ENCODE measurements at regions not wholly inside any gene's neighbourhood (a gene's known extent, or its start where the extent isn't known, plus 50 kb on each side); places are given as distances from the start of the nearest gene placed in this dataset.

DNA sequence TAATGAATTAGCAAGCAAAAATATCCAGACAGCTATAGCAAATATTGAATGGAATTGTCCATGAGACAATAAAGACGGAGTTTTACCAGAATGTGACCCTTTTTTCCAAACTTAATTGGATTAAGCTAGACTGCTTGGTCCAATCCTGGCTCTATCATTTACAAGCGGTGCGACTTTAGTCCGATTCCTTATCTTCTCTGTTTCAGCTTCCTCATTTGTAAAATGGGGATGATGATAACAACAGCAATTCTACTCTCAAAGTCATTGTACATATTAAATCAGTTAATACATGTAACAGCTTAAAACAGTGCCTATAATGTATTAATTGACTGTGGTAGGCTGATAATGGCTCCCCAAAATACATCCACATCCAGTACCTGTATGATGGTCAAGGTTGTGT is 62.1 kb upstream of the CRBN start:
- 81% methylated on average over 4 of the region's 4 CpGs for WGBS
- Histone ChIP-seq H3K4me3 (no peak overlapping the region), H3K27me3 (no peaks in the 10 kb centered on the region), H3K9me3 (no peaks in the 10 kb centered on the region), H3K27ac (replicated peaks in 1 of 4) (no peak overlapping the region), H3K36me3 (no peaks in the 10 kb centered on the region), H3K4me1 (no peaks in the 10 kb centered on the region)
- no peak for DNase-seq (ENCODE audit: extremely low spot score)
- no peak for TF ChIP-seq EP300 (IDR thresholded peaks at IDR 0.05)
- TF ChIP-seq, protein P1, sequence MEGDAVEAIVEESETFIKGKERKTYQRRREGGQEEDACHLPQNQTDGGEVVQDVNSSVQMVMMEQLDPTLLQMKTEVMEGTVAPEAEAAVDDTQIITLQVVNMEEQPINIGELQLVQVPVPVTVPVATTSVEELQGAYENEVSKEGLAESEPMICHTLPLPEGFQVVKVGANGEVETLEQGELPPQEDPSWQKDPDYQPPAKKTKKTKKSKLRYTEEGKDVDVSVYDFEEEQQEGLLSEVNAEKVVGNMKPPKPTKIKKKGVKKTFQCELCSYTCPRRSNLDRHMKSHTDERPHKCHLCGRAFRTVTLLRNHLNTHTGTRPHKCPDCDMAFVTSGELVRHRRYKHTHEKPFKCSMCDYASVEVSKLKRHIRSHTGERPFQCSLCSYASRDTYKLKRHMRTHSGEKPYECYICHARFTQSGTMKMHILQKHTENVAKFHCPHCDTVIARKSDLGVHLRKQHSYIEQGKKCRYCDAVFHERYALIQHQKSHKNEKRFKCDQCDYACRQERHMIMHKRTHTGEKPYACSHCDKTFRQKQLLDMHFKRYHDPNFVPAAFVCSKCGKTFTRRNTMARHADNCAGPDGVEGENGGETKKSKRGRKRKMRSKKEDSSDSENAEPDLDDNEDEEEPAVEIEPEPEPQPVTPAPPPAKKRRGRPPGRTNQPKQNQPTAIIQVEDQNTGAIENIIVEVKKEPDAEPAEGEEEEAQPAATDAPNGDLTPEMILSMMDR (IDR thresholded peaks at IDR 0.05), result no peak
- no peak for TF ChIP-seq POLR2AphosphoS5 (IDR thresholded peaks at IDR 0.05)
- TF ChIP-seq POLR2A (IDR thresholded peaks at IDR 0.05; ENCODE audit: low read depth), result no peak
- intact Hi-C loops (cut with DNase I), result no loop called here

DNA sequence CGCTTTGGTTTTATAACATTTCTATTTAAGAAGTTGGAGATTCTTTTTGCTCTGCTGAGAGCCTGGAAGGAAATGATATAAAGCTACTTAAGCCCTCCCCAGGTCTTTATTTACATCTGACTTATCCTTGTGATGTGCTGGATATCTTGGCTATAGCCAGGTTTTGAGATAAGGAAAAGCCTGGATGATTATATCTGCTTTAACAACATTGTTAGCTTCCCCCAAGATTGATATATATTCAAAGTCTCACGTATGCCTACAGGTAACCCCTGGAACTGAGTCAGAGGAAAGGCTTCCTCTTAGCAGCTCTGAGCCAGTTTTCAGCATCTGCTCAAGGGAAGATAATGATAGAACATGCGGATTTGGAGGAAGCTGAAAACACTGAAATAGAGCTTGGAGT is 61.5 kb upstream of the CRBN start:
- no peaks in the 10 kb centered on the region for H3K27me3 ChIP-seq
- 33% methylated on average over 3 of the region's 3 CpGs for WGBS
- no peak for TF ChIP-seq POLR2AphosphoS5 (IDR thresholded peaks at IDR 0.05)
- H3K4me1 ChIP-seq, result no peaks in the 10 kb centered on the region
- no peak overlapping the region for H3K4me3 ChIP-seq
- no peaks in the 10 kb centered on the region for H3K36me3 ChIP-seq
- no peak for DNase-seq (ENCODE audit: extremely low spot score)
- H3K27ac ChIP-seq (replicated peaks in 1 of 4), result no peak overlapping the region
- H3K9me3 ChIP-seq, result no peaks in the 10 kb centered on the region
- intact Hi-C loops (cut with DNase I), result no loop called here

DNA sequence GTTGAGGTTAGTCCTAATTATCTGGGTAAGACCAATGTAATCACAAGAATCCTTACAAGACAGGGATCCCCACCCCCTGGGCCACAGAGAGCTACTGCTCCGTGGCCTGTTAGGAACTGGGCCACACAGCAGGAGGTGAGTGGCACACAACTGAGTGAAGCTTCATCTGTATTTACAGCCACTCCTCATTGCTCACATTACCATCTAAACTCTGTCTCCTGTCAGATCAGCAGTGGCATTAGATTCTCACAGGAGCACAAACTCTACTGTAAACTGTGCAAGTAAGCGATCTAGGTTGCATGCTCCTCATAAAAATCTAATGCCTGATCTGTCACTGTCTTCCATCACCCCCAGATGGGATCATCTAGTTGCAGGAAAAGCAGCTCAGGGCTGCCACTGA is 58.5 kb upstream of the CRBN start:
- no peak for DNase-seq (ENCODE audit: extremely low spot score)
- Histone ChIP-seq H3K4me1 (no peaks in the 10 kb centered on the region), H3K27ac (replicated peaks in 1 of 4) (no peak overlapping the region), H3K9me3 (no peaks in the 10 kb centered on the region), H3K27me3 (no peaks in the 10 kb centered on the region), H3K36me3 (no peaks in the 10 kb centered on the region), H3K4me3 (no peak overlapping the region)
- no peak for TF ChIP-seq POLR2A (IDR thresholded peaks at IDR 0.05; ENCODE audit: low read depth)
- WGBS, result 75% methylated on average over 2 of the region's 2 CpGs
- intact Hi-C loops (cut with DNase I), result no loop called here

DNA sequence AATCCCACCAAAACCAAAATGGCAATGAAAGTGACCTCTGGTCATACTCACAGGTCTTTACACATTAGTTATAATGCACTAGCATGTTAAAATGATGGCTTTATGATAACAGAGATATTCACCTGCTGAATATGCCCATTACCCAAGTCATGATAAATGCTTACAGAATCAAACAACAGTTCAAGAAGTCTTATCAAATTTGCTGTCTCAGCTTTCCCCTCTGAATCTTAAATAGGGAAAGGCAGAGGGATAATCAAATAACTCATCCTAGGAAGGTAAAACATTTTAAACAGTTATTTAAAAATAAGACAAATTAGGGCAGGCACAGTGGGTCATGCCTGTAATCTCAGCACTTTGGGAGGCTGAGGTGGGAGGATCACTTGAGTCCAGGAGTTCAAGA is 52.8 kb upstream of the CRBN start:
- Histone ChIP-seq H3K27me3 (no peaks in the 10 kb centered on the region), H3K27ac (replicated peaks in 1 of 4) (no peak overlapping the region), H3K4me1 (peaks cover 0 to 7% (median 1%) of the 10 kb centered on the region in 4 donors), H3K9me3 (peaks cover 0 to 12% (median 7%) of the 10 kb centered on the region in 4 donors), H3K4me3 (no peak overlapping the region), H3K36me3 (no peaks in the 10 kb centered on the region)
- TF ChIP-seq EP300 (IDR thresholded peaks at IDR 0.05) (no peak), POLR2A (IDR thresholded peaks at IDR 0.05; ENCODE audit: low read depth) (no peak), POLR2AphosphoS5 (IDR thresholded peaks at IDR 0.05) (no peak)
- TF ChIP-seq, protein P1 (IDR thresholded peaks at IDR 0.05), result no peak
- DNase-seq (ENCODE audit: extremely low spot score), result no peak
- intact Hi-C loops (cut with DNase I), result no loop called here
